GM13977 (cell line): ENCODE measurements at regions not wholly inside any gene's neighbourhood (a gene's known extent, or its start where the extent isn't known, plus 50 kb on each side); places are given as distances from the start of the nearest gene placed in this dataset.
"Not testable (repeated sequence)": the region's sequence is repeated elsewhere in the genome, so short reads cannot be mapped to it uniquely, and the experiment has no call there.

Experiments
- DNase-seq: peaks from one replicate; pipeline ENCODE4 v3.0.0; 2012; ENCODE audit warnings: low spot score
- in situ Hi-C: fragments of 300-500 bp; cut with MboI; formaldehyde crosslinking; loops from one replicate; pipeline ENCODE4 v1.12.0; 2022; ENCODE audit warnings: low sequenced_read_pairs, low pct_unique_long_range_greater_than_20kb, mixed read lengths, inconsistent platforms; ENCODE audit not compliant: unreplicated experiment
- TF ChIP-seq, protein P1 (sequence below): IDR thresholded peaks from 2 replicates; pipeline ENCODE4 v1.5.1; 2012; ENCODE audit warnings: mild to moderate bottlenecking, control low read depth; ENCODE audit not compliant: insufficient read depth; ENCODE audit errors: extremely low read depth, missing control alignments

DNA sequence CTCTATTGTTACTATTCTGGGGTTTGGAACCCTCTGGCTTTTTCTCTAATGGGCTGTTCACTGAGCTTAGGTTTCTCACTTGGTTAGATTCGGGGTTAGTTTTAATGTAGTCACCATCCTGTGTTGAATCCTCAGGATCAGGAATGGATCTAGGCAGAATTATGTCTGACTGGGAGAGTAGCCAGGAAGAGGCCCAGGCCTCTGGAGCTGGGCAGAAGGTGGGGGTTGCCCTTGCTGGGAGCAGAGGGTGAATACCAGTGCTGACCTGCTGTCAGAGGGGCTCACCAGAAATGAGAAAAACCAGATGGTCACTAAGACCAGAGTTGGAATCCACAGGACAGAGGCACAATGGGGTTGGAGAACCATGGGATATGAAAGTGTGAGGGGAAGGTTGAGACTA is 126.6 kb upstream of the SLC4A4 start:
- in situ Hi-C loops: no loop called here
- TF ChIP-seq, protein P1, sequence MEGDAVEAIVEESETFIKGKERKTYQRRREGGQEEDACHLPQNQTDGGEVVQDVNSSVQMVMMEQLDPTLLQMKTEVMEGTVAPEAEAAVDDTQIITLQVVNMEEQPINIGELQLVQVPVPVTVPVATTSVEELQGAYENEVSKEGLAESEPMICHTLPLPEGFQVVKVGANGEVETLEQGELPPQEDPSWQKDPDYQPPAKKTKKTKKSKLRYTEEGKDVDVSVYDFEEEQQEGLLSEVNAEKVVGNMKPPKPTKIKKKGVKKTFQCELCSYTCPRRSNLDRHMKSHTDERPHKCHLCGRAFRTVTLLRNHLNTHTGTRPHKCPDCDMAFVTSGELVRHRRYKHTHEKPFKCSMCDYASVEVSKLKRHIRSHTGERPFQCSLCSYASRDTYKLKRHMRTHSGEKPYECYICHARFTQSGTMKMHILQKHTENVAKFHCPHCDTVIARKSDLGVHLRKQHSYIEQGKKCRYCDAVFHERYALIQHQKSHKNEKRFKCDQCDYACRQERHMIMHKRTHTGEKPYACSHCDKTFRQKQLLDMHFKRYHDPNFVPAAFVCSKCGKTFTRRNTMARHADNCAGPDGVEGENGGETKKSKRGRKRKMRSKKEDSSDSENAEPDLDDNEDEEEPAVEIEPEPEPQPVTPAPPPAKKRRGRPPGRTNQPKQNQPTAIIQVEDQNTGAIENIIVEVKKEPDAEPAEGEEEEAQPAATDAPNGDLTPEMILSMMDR: no peak
- DNase-seq: no peak

DNA sequence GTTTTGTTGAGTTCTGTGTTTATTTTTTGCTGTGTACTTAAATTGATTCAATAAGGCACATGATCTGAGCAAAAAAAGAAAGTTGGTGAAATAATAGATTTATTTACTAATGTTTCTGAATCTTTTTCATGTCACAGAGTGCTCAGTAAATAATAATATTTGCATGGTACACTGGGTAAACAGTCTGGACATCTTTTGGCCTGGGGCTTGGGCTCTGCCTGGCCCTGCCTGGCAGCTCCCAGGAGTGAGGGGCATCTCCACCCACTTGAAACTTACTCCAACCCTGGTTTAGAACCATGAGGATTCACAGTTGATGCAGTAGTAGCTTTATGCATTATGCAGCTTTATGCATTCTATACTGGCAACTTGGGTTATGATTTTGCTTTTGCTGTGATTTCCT is 124.2 kb upstream of the SLC4A4 start:
- TF ChIP-seq, protein P1: no peak
- no peak for DNase-seq
- in situ Hi-C loops: no loop called here

DNA sequence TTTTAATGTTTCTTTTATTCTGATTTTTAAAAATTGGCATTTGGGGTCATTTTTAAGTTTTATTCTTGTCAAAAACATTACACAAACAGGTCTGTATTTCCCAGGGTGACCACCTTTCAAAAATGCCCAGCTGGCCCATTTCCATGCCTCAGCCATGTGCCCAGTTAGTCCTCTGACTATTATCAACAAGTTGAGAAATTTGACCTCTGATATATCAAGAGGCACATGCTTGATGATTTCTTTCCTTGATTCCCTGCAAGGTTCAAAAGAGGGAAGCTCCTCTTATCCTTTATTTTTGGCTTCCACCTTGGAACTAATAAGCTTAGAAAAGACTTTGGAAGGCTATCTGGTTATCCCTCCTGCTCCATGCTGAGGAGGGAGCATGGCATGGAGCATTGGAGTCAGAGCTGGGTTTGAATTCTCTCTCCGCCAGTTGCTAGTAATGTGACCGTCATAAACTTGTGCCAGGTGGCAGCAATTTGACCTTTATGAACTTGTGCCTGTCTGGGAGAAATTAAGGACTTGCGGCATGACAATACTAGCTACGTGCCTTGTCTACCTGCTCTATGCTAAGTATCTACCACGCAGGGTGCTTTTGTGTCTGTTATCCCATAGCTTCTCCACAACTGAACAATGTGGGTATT is 122.4 kb upstream of the SLC4A4 start:
- in situ Hi-C loops: no loop called here
- TF ChIP-seq, protein P1: no peak
- DNase-seq: no peak

DNA sequence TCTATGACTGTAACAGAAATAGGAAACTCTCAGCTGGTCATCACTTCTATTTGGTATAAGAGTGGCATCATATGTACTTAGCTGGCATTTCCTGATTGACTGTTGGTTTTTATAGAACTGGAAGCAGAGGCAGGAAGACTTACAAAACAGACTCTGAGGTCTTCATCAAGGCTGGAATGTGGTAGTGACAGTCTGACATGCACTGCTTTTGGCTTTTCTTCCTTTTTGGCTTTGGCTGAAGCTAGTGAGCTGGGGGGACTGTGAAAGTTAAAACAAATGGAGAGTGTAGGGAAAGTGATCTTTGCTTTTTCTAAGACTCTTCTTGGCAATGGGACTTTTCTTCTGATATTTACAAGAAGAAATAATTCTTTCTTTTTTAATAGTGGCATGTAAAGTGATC is 121.1 kb upstream of the SLC4A4 start:
- in situ Hi-C loops: no loop called here
- TF ChIP-seq, protein P1: no peak
- DNase-seq: no peak

DNA sequence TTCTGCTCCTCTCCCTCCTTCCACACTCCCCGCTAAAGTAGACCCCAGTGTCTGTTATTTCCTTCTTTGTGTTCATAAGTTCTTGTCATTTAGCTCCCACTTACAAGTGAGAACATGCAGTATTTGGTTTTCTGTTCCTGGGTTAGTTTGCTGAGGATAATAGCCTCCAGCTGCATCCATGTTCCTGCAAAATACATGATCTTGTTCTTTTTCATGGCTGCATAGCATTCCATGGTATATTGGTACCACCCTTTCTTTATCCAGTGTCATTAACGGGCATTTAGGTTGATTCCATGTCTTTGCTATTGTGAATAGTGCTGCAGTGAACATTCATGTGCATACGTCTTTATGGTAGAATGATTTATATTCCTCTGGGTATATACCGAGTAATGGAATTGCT is 118.0 kb upstream of the SLC4A4 start:
- DNase-seq, in situ Hi-C loops: not testable (repeated sequence)

DNA sequence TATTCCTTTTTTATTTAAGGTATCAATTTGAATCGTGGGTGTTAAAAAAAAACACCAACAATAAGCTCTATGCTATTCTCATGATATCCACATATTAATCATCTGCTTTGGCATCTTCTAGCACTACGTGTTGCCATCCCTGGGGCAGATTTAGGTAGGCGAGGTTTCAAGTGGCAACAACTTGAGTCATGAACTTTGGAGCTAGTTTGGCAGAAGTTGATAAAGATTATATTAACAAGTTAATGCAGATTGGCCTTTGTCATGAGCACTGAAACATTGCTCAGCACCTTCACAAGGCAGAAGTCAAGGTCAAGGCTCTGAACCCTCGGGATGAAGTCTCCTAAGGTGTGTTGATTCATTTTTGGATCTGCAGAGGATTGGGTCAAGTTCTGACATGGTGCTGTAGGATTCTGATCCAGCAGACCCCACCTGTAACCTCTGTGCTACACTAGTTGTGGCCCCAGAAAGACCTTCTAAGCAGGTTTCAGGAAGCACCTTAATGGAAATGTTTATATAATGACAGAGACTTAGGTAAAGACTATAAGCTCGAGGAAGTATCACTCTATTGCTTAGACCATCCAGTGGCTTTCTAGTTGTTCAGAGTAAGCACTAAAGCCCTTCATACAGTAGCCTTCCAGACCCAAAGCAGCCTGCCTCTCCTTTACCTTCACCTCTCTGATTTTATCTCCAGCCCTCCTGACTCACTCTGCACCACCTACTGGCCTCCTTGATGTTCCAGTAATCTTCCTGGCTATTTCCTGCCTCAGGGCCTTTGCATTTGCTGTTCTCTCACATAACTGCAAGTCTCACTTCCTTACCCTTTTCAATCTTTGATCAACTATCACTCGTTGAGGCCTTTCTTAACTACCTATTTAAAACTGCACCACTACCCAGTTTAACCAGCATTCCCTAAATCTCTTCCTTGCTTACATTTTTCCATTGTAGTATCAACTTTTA is 117.0 kb upstream of the SLC4A4 start:
- TF ChIP-seq, protein P1: no peak
- in situ Hi-C loops: no loop called here
- no peak for DNase-seq

DNA sequence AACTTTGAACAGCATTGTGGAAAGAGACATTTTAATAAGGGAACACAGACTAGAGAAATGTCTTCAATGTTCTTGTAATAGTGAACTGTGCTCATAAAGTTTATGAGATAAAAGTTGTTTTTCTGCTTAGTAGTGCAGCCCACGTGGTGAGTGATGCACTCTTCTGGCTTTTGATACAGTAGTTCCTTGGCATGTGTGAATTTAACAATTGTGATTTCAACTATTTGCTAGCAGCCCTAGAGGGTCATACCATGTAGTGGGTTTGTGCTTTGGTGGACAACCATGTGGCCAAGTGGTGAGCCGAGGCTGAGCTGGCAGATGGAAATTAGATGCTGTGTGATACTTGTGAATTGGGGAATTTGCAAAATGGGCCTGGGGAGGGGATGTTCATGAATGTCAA is 116.2 kb upstream of the SLC4A4 start:
- in situ Hi-C loops: no loop called here
- no peak for DNase-seq
- TF ChIP-seq, protein P1: no peak
